Osteoblast (primary cell): ENCODE measurements at regions not wholly inside any gene's neighbourhood (a gene's known extent, or its start where the extent isn't known, plus 50 kb on each side); places are given as distances from the start of the nearest gene placed in this dataset.

Experiments
- DNase-seq: peaks from one replicate; pipeline ENCODE4 v3.0.0; 2011; ENCODE audit warnings: low spot score, mixed read lengths; ENCODE audit not compliant: insufficient read length; ENCODE audit errors: missing footprints
- H2AFZ ChIP-seq: 2 replicates; pipeline ENCODE4 v1.6.0; 2011; ENCODE audit warnings: mild to moderate bottlenecking, low read length
- H3K27ac ChIP-seq: 2 replicates; pipeline ENCODE4 v1.5.1; 2011; ENCODE audit warnings: mild to moderate bottlenecking, low read depth, low read length, moderate library complexity
- H3K27me3 ChIP-seq: 2 replicates; pipeline ENCODE4 v1.6.0; 2012; ENCODE audit warnings: mild to moderate bottlenecking, control low read depth, inconsistent platforms, low read length, moderate library complexity; ENCODE audit not compliant: insufficient read depth
- H3K36me3 ChIP-seq: 2 replicates; pipeline ENCODE4 v1.5.1; 2011; ENCODE audit warnings: mild to moderate bottlenecking, low read length, control low read depth, moderate library complexity; ENCODE audit not compliant: insufficient read depth
- H3K4me1 ChIP-seq: 2 replicates; pipeline ENCODE4 v1.5.1; 2011; ENCODE audit warnings: mild to moderate bottlenecking, low read length, control low read depth, moderate library complexity; ENCODE audit not compliant: insufficient read depth
- H3K4me2 ChIP-seq: 2 replicates; pipeline ENCODE4 v1.6.0; 2011; ENCODE audit warnings: mild to moderate bottlenecking, low read length; ENCODE audit not compliant: insufficient read depth
- H3K4me3 ChIP-seq: fragments of 200-600 bp; sonication (generic); 3 replicates; pipeline ENCODE4 v1.5.1; 2012; ENCODE audit warnings: mild to moderate bottlenecking, low read length, inconsistent platforms; ENCODE audit not compliant: insufficient read depth
- H3K79me2 ChIP-seq: 2 replicates; pipeline ENCODE4 v1.6.0; 2012; ENCODE audit warnings: mild to moderate bottlenecking, low read length, control low read depth, inconsistent platforms; ENCODE audit not compliant: insufficient read depth
- H3K9me3 ChIP-seq: 2 replicates; pipeline ENCODE4 v1.5.1; 2011; ENCODE audit warnings: low read depth, low read length, control low read depth
- H4K20me1 ChIP-seq: 2 replicates; pipeline ENCODE4 v1.6.0; 2012; ENCODE audit warnings: mild to moderate bottlenecking, low read length, control low read depth; ENCODE audit not compliant: insufficient read depth
- TF ChIP-seq, protein P1 (sequence below): IDR thresholded peaks from 2 replicates; pipeline ENCODE4 v1.5.1; 2011; ENCODE audit warnings: mild to moderate bottlenecking, low read depth, low read length, moderate library complexity; ENCODE audit errors: extremely low read depth

DNA sequence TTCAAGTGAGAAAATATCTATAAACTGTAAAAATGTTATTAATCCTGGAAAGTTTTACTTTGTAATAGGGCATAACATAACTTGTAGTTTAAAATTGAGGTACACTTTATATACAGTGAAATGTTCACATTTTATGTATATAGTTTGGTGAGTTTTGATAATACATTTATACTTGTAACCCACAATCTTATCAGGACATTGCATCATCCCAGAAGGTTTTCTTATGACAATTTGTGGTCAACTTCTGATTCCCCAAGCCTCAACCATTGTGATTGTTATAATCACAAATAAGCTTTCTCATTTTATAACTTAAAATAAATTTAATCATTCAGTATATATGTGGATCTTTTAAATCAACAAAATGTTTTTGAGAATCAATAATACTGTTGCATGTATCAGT, 151.1 kb downstream of the TFPI2 start:
- Histone ChIP-seq H4K20me1 (no peaks in the 10 kb centered on the region), H3K4me1 (no peaks in the 10 kb centered on the region), H3K4me3 (no peak overlapping the region), H3K27me3 (no peaks in the 10 kb centered on the region), H3K27ac (no peak overlapping the region), H2AFZ (no peak overlapping the region), H3K36me3 (no peaks in the 10 kb centered on the region), H3K4me2 (no peak overlapping the region), H3K79me2 (no peaks in the 10 kb centered on the region), H3K9me3 (no peaks in the 10 kb centered on the region)
- TF ChIP-seq, protein P1, sequence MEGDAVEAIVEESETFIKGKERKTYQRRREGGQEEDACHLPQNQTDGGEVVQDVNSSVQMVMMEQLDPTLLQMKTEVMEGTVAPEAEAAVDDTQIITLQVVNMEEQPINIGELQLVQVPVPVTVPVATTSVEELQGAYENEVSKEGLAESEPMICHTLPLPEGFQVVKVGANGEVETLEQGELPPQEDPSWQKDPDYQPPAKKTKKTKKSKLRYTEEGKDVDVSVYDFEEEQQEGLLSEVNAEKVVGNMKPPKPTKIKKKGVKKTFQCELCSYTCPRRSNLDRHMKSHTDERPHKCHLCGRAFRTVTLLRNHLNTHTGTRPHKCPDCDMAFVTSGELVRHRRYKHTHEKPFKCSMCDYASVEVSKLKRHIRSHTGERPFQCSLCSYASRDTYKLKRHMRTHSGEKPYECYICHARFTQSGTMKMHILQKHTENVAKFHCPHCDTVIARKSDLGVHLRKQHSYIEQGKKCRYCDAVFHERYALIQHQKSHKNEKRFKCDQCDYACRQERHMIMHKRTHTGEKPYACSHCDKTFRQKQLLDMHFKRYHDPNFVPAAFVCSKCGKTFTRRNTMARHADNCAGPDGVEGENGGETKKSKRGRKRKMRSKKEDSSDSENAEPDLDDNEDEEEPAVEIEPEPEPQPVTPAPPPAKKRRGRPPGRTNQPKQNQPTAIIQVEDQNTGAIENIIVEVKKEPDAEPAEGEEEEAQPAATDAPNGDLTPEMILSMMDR = no peak
- DNase-seq = no peak

DNA sequence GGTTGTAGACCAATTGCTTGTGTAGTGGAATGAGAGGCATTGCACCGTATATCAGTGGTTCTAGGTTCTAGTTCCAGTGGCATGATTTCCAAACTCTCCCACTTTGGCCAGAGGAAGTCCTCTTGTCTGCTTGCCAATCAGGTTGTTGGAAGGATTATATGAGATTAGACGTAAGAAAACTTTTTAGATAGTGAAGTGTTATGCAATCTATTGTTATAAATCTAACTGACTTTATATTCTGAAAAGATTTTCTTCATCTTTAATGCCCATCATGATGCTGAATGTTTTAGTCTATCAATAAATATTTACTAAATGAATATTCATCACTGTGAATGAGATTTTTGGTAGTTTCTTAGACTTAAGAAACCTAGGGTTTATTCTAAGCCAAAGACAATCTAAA, 152.6 kb downstream of the TFPI2 start:
- no peak overlapping the region for H2AFZ ChIP-seq
- TF ChIP-seq, protein P1 = no peak
- H3K27me3 ChIP-seq = peaks cover 4% of the 10 kb centered on the region

DNA sequence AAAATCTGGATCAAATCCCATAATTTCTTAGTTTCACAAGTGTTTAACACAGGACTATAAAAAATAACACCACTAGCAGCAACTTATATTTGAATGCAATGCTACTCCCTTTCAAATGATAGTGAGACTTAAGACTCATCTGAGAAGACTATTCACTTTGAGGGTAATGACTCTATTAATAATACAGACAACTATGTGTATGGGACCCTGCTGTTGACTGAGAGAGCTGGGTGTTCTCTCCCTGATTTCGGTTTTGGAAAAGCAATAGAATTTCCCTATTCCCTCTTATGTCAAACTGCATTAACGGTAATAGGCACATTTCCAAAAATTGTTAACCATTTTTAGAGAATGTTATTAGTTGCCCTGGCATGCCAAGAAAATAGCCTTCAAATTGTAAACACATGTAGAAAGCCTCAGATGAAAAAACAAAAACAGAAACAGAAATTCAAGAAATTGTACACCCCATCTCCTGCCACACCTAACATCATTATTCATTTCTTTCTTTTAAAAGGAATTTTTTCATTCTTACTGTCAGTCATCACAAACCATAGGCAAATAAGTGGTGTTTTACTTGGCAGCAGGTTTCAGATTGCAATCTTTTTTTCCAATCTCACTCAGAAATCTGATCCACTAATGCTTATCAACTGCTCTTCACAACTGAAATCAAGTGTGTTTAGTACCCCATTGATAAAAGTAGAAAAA, 153.7 kb downstream of the TFPI2 start:
- TF ChIP-seq, protein P1 = no peak
- Histone ChIP-seq H2AFZ (no peak overlapping the region), H3K4me1 (no peaks in the 10 kb centered on the region), H3K9me3 (no peaks in the 10 kb centered on the region), H3K4me3 (no peak overlapping the region), H3K4me2 (no peak overlapping the region), H3K79me2 (no peaks in the 10 kb centered on the region), H3K27me3 (peaks cover 12% of the 10 kb centered on the region), H3K36me3 (no peaks in the 10 kb centered on the region), H3K27ac (no peak overlapping the region), H4K20me1 (no peaks in the 10 kb centered on the region)
- DNase-seq = no peak

More for the DNA sequence above, 152.6 kb downstream of the TFPI2 start:
- Histone ChIP-seq H3K4me3 (no peak overlapping the region), H4K20me1 (no peaks in the 10 kb centered on the region), H3K27ac (no peak overlapping the region), H3K36me3 (no peaks in the 10 kb centered on the region), H3K4me2 (no peak overlapping the region), H3K79me2 (no peaks in the 10 kb centered on the region), H3K4me1 (no peaks in the 10 kb centered on the region), H3K9me3 (no peaks in the 10 kb centered on the region)
- DNase-seq = no peak

DNA sequence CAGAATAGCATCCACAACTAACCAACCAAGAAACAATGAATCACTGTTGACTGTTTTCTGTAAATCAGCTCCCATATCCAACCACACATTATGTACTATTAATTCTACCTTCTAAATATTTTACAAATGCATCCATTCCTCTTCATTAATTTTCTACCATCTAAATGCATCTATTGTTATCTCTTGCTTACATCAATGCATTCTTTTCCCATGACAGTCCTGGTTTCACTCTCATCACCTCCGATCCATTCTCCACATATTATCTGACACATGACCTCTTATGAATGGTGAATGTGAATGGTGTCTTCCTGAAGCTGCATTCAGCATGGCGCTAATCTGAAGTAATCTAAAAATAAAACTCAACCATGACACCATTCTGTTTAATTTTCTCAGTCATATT, 153.8 kb upstream of the CALCR start:
- H3K27ac ChIP-seq = no peak overlapping the region
- no peaks in the 10 kb centered on the region for H3K36me3 ChIP-seq
- no peaks in the 10 kb centered on the region for H3K79me2 ChIP-seq
- H3K4me1 ChIP-seq = no peaks in the 10 kb centered on the region
- TF ChIP-seq, protein P1 = no peak
- peaks cover 26% of the 10 kb centered on the region for H3K27me3 ChIP-seq
- no peak overlapping the region for H3K4me3 ChIP-seq
- no peaks in the 10 kb centered on the region for H3K9me3 ChIP-seq
- H2AFZ ChIP-seq = no peak overlapping the region
- no peaks in the 10 kb centered on the region for H4K20me1 ChIP-seq
- no peak overlapping the region for H3K4me2 ChIP-seq
- DNase-seq = no peak
